Stimulated activated naive CD8-positive, alpha-beta T cell treated with anti-CD3 and anti-CD28 coated beads, Interleukin-15, Interleukin-2, amounts not matched to agents 100 ng/mL and 50 ng/mL, for 24 hours (primary cell): ENCODE measurements at regions not wholly inside any gene's neighbourhood (a gene's known extent, or its start where the extent isn't known, plus 50 kb on each side); places are given as distances from the start of the nearest gene placed in this dataset.

Experiments used
- H3K27ac Mint-ChIP-seq: one replicate; pipeline ENCODE4 v1.8.0; 2021; ENCODE audit warnings: mild to moderate bottlenecking, mixed read lengths
- H3K27me3 Mint-ChIP-seq: one replicate; pipeline ENCODE4 v1.8.0; 2021; ENCODE audit warnings: mixed read lengths
- H3K36me3 Mint-ChIP-seq: one replicate; pipeline ENCODE4 v1.8.0; 2021; ENCODE audit warnings: low read depth, mixed read lengths
- H3K4me1 Mint-ChIP-seq: one replicate; pipeline ENCODE4 v1.8.0; 2021; ENCODE audit warnings: low read depth, mixed read lengths
- H3K4me3 Mint-ChIP-seq: one replicate; pipeline ENCODE4 v1.8.0; 2021; ENCODE audit warnings: mild to moderate bottlenecking, mixed read lengths
- H3K9me3 Mint-ChIP-seq: one replicate; pipeline ENCODE4 v1.8.0; 2021; ENCODE audit warnings: mixed read lengths

- Mint-ChIP-seq H3K9me3 (peaks cover 6% of the 10 kb centered on the region), H3K27ac (no peak overlapping the region), H3K4me1 (peaks cover 3% of the 10 kb centered on the region), H3K36me3 (no peaks in the 10 kb centered on the region), H3K4me3 (no peak overlapping the region), H3K27me3 (no peaks in the 10 kb centered on the region)
These were observed 361.4 kb upstream of the TSHZ2 start for GRCh38 chr20:52610749-52611148.

DNA sequence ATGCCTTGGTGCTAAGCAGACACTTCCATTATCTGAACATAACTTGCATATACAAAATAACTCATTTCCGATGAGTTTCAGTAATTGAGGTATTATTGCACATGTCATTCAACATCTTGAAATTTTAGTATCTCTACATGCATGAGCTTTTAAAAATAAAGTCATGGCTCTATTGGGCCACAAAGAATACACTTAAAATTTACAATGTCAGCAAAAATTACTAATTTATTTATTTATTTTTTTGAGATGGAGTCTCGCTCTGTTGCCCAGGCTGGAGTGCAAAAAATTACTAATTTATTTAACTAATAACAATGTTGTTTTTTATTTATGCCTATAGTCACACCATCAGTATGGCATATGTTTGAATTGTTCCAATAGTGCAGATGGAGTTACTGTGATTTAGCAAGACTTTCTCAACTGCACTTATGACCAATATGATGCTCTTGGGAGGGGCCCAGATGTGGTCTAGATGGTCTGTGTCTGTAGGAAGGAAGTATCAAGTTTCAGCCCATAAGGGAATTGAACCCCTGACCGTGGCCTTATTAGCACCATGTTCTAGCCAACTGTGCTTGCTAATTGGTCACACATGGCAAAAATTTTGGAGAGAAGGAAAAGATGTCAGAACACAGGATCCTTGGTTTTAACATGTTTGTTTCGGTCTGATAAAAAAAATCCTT is 370.7 kb upstream of the TSHZ2 start:
- no peak overlapping the region for H3K4me3 Mint-ChIP-seq
- H3K27me3 Mint-ChIP-seq = no peaks in the 10 kb centered on the region

DNA sequence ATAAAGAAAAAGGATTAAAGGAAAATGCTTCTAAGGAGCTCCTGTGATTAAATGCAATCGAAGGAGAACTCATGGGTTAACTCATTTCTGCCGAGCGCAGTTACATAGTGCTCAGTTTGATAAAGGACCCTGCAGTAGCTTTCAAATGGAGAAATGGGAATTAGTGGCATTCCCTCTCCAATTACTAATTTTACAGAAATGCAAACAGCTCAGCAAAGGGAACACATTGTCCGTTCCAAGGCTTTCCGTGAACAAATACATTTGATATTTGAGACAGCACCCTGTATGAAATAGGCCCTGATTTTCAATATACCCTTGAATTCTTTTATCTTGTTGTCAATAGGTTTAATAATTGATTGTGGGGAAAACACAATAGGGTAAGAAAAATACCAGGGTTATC is 375.9 kb upstream of the TSHZ2 start:
- Mint-ChIP-seq H3K27ac (no peak overlapping the region), H3K9me3 (peaks cover 16% of the 10 kb centered on the region), H3K36me3 (no peaks in the 10 kb centered on the region), H3K4me1 (no peaks in the 10 kb centered on the region), H3K4me3 (no peak overlapping the region), H3K27me3 (no peaks in the 10 kb centered on the region)

More for the DNA sequence above, 370.7 kb upstream of the TSHZ2 start:
- Mint-ChIP-seq H3K36me3 (peaks cover 4% of the 10 kb centered on the region), H3K9me3 (peaks cover 23% of the 10 kb centered on the region), H3K4me1 (no peaks in the 10 kb centered on the region), H3K27ac (no peak overlapping the region)

DNA sequence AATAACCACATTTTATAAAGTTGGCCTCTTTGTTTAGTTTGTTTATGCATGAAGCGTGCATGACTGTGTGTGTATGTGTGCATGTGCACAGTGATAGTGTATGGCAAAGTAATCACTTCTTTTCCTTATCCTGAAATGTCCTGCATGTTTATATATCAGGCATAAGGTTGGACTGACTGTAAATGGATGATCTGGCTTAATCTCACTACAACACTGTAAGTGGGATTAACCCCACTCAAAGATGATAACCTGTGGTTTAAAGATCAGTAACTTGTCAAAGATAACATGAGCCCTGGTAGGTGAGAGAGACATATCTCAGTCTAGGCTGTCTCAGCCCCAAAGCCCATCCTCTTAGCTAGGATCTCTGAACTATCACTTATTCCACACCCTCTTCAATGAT is 376.6 kb upstream of the TSHZ2 start:
- no peak overlapping the region for H3K4me3 Mint-ChIP-seq
- H3K27ac Mint-ChIP-seq = no peak overlapping the region
- no peaks in the 10 kb centered on the region for H3K4me1 Mint-ChIP-seq
- peaks cover 14% of the 10 kb centered on the region for H3K9me3 Mint-ChIP-seq
- H3K36me3 Mint-ChIP-seq = no peaks in the 10 kb centered on the region
- no peaks in the 10 kb centered on the region for H3K27me3 Mint-ChIP-seq

DNA sequence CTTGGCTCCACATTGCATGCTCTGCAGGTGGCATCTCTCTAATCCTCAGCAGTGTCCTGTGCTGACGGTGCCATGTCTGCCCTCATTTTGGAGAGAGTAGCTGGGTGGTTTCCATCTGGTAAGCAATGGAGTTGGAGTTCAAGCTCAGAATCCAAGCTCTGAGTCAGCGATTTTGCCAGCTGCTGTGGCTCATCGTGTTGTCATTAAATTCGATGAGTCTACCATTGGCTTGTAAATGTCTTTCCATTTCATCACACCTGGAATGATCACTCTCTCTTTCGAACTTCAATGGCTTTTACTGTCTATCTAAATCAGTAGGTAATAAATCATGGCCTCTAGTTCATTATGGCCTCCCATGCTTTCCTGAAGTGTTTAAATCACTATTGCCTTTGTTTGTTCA is 378.5 kb upstream of the TSHZ2 start:
- H3K4me3 Mint-ChIP-seq = no peak overlapping the region
- no peaks in the 10 kb centered on the region for H3K36me3 Mint-ChIP-seq

GRCh38 chr20:52592567-52592966 is 379.6 kb upstream of the TSHZ2 start:
- Mint-ChIP-seq H3K4me1 (no peaks in the 10 kb centered on the region), H3K9me3 (peaks cover 9% of the 10 kb centered on the region), H3K4me3 (no peak overlapping the region), H3K36me3 (no peaks in the 10 kb centered on the region), H3K27me3 (no peaks in the 10 kb centered on the region), H3K27ac (no peak overlapping the region)

More for the DNA sequence above, 378.5 kb upstream of the TSHZ2 start:
- no peak overlapping the region for H3K27ac Mint-ChIP-seq
- H3K9me3 Mint-ChIP-seq = peaks cover 9% of the 10 kb centered on the region
- H3K4me1 Mint-ChIP-seq = no peaks in the 10 kb centered on the region
- H3K27me3 Mint-ChIP-seq = no peaks in the 10 kb centered on the region

DNA sequence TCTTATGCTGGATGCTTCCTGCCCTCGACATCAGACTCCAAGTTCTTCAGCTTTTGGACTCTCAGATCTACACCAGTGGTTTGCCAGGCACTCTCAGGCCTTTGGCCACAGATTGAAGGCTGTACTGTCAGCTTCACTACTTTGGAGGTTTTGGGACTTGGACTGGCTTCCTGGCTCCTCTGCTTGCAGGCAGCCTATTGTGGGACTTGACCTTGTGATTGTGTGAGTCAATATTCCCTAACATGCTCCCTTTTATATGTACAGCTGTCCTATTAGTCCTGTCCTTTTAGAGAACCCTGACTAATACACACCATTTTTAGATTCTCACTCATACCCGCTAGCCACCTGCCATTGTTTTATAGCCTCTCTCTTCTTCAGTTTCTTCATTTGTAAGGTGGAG is 382.1 kb upstream of the TSHZ2 start:
- Mint-ChIP-seq H3K27ac (no peak overlapping the region), H3K4me1 (no peaks in the 10 kb centered on the region), H3K36me3 (no peaks in the 10 kb centered on the region), H3K27me3 (no peaks in the 10 kb centered on the region), H3K4me3 (no peak overlapping the region), H3K9me3 (peaks cover 9% of the 10 kb centered on the region)

GRCh38 chr20:52589251-52589812 is 382.8 kb upstream of the TSHZ2 start:
- Mint-ChIP-seq H3K27ac (no peak overlapping the region), H3K9me3 (peaks cover 9% of the 10 kb centered on the region), H3K4me1 (no peaks in the 10 kb centered on the region), H3K36me3 (no peaks in the 10 kb centered on the region), H3K4me3 (no peak overlapping the region), H3K27me3 (no peaks in the 10 kb centered on the region)

DNA sequence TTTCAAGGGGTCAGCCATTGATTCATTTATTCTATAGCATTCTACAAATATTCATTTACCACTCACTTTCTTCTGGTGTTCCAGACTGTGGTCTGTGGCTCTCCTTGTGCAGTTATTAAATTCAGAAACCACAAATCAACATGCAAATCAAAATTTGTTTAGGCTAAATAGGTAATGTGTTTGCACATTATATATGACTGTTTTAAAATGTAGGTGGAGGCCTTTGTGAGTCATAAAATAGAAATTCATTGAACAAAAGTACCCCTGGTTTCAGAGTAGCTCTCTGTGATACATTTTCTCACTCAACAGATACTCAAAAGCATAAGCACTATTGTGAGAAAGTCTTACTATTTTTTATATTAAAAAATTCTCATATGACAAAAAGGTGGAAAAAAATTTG is 385.5 kb upstream of the TSHZ2 start:
- Mint-ChIP-seq H3K4me1 (no peaks in the 10 kb centered on the region), H3K36me3 (no peaks in the 10 kb centered on the region), H3K27me3 (no peaks in the 10 kb centered on the region), H3K4me3 (no peak overlapping the region), H3K9me3 (peaks cover 5% of the 10 kb centered on the region), H3K27ac (no peak overlapping the region)

DNA sequence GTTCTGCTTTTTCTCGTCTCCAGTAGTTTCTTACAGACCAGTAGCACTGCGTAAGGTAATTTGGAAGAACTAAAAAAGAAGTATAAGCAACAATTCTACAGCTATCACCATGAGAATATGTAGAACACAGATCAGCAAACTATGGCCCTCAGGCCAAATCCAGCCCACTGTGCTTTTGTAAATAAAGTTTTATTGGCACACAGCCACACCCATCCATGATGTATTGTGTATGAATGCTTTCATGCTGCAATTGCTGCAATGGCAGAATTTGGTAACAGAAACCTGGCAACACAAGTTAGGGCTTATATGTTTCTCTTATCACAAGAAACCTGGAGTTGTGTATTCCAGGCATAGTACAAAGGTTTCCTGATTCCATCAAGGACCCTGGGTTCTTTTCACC is 386.8 kb upstream of the TSHZ2 start:
- Mint-ChIP-seq H3K36me3 (no peaks in the 10 kb centered on the region), H3K4me3 (no peak overlapping the region), H3K27me3 (no peaks in the 10 kb centered on the region), H3K9me3 (peaks cover 1% of the 10 kb centered on the region), H3K27ac (no peak overlapping the region), H3K4me1 (no peaks in the 10 kb centered on the region)

- H3K4me3 Mint-ChIP-seq = no peak overlapping the region
- peaks cover 5% of the 10 kb centered on the region for H3K9me3 Mint-ChIP-seq
- H3K4me1 Mint-ChIP-seq = no peaks in the 10 kb centered on the region
- no peaks in the 10 kb centered on the region for H3K36me3 Mint-ChIP-seq
- no peak overlapping the region for H3K27ac Mint-ChIP-seq
- H3K27me3 Mint-ChIP-seq = peaks cover 3% of the 10 kb centered on the region
These were observed 387.0 kb upstream of the ZFP64 start for GRCh38 chr20:52578559-52578958.

DNA sequence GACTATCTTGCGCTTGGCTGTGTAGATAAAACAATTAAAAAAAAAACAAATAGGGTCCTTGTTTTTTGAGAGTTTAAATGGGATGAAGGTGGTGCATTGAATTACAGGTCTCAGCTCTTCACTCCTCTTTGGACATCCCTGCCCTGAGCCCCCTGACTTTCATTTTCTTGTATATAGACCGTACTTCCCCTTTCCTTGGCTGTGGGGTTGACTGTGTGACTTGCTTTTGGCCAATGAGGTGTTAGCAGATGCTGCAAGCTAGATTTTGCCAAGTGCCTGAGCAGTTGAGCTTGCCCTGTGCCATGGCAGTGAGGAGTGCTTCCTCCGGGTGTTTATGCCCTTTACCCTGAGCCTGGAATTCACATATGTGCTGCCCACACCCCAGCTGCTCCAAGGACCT is 386.1 kb upstream of the ZFP64 start:
- H3K4me1 Mint-ChIP-seq = no peaks in the 10 kb centered on the region
- peaks cover 5% of the 10 kb centered on the region for H3K9me3 Mint-ChIP-seq
- H3K27me3 Mint-ChIP-seq = peaks cover 3% of the 10 kb centered on the region
- no peaks in the 10 kb centered on the region for H3K36me3 Mint-ChIP-seq
- H3K27ac Mint-ChIP-seq = no peak overlapping the region
- no peak overlapping the region for H3K4me3 Mint-ChIP-seq

GRCh38 chr20:52572687-52573086 is 381.1 kb upstream of the ZFP64 start:
- H3K27ac Mint-ChIP-seq = no peak overlapping the region
- no peaks in the 10 kb centered on the region for H3K36me3 Mint-ChIP-seq
- peaks cover 3% of the 10 kb centered on the region for H3K27me3 Mint-ChIP-seq
- no peaks in the 10 kb centered on the region for H3K4me1 Mint-ChIP-seq
- H3K9me3 Mint-ChIP-seq = peaks cover 5% of the 10 kb centered on the region
- H3K4me3 Mint-ChIP-seq = no peak overlapping the region

DNA sequence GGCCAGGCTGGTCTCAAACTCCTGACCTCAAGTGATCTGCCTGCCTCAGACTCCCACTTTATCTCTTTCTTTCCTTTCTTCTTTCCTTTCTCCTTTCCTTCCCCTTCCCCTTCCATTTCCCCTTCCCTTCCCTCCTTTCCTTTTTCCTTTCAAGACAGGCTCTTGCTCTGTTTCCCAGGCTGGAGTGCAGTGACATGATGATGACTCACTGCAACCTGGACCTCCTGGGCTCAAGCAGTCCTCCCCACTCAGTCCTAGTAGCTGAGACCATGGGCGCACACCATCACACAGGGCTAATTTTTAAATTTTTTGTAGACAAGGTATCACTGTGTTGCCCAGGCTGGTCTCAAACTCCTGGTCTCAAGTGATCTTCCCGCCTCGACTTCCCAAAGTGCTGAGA is 377.6 kb upstream of the ZFP64 start:
- no peaks in the 10 kb centered on the region for H3K9me3 Mint-ChIP-seq

DNA sequence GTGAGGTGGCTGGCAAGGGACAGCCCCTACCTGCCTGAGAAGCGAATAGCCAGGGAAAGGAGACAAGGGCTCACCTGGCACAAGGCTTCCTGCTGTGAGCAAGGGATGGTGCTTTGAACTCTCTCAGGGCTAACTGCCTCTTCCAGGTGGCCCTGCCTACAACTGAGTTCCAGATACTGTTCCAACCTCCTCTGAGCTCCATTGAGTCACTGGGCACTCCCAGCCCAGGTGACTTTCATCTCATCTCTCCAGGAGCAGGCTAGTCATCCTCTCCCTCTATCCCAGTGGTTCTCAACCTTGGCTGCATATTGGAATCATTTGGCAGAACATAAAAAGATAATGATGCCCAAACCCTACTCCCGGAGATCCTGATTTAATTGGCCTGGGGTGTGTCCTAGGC is 374.0 kb upstream of the ZFP64 start:
- peak overlapping the region; percentile 14 for H3K27ac Mint-ChIP-seq
- no peaks in the 10 kb centered on the region for H3K27me3 Mint-ChIP-seq
- no peaks in the 10 kb centered on the region for H3K36me3 Mint-ChIP-seq
- no peaks in the 10 kb centered on the region for H3K9me3 Mint-ChIP-seq
- H3K4me3 Mint-ChIP-seq = no peak overlapping the region
- H3K4me1 Mint-ChIP-seq = no peaks in the 10 kb centered on the region

More for the DNA sequence above, 377.6 kb upstream of the ZFP64 start:
- Mint-ChIP-seq H3K27ac (no peak overlapping the region), H3K27me3 (no peaks in the 10 kb centered on the region), H3K36me3 (no peaks in the 10 kb centered on the region), H3K4me3 (no peak overlapping the region), H3K4me1 (no peaks in the 10 kb centered on the region)

DNA sequence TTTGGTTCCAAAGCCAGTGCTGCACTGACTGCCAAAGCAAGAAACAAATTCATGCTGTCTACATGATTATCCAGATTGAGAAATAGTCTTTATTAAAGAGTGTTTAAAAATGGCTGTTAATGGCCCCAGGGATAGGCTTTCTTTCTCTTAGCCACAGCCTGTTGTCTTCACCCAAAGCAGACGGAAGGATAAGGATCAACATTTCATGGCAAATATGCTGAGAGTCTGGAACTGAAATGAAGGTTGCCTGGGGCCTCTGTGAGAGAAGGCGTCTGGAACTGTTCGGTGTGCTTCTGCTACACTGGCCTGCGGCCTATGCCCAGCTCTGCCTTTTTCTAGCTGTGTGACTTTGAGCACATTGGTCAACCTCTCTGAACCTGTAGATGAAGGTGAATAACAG is 373.0 kb upstream of the ZFP64 start:
- Mint-ChIP-seq H3K4me1 (no peaks in the 10 kb centered on the region), H3K9me3 (peaks cover 6% of the 10 kb centered on the region), H3K27ac (no peak overlapping the region), H3K4me3 (no peak overlapping the region), H3K36me3 (peaks cover 3% of the 10 kb centered on the region), H3K27me3 (no peaks in the 10 kb centered on the region)
